ENCODE measurements at regions not wholly inside any gene's neighbourhood (a gene's known extent, or its start where the extent isn't known, plus 50 kb on each side); places are given as distances from the start of the nearest gene placed in this dataset.

GRCh38 chr10:8893102-8893501 is 838.6 kb downstream of the GATA3 start:
- H3K9me3 ChIP-seq = no peaks in the 10 kb centered on the region
- H3K27ac ChIP-seq = no peak overlapping the region
- intact Hi-C loops (cut with DNase I) = no loop called here
- no peak for DNase-seq
- no peak overlapping the region for H3K4me3 ChIP-seq
- TF ChIP-seq EP300 (IDR thresholded peaks at IDR 0.05) (no peak), POLR2A (IDR thresholded peaks at IDR 0.05) (no peak)
- TF ChIP-seq, protein P1, sequence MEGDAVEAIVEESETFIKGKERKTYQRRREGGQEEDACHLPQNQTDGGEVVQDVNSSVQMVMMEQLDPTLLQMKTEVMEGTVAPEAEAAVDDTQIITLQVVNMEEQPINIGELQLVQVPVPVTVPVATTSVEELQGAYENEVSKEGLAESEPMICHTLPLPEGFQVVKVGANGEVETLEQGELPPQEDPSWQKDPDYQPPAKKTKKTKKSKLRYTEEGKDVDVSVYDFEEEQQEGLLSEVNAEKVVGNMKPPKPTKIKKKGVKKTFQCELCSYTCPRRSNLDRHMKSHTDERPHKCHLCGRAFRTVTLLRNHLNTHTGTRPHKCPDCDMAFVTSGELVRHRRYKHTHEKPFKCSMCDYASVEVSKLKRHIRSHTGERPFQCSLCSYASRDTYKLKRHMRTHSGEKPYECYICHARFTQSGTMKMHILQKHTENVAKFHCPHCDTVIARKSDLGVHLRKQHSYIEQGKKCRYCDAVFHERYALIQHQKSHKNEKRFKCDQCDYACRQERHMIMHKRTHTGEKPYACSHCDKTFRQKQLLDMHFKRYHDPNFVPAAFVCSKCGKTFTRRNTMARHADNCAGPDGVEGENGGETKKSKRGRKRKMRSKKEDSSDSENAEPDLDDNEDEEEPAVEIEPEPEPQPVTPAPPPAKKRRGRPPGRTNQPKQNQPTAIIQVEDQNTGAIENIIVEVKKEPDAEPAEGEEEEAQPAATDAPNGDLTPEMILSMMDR (IDR thresholded peaks at IDR 0.05) = no peak
- WGBS, 3 donors = 75 to 79% (median 77%) methylated on average over 3 of the region's 3 CpGs
- no peaks in the 10 kb centered on the region for H3K27me3 ChIP-seq
- H3K4me1 ChIP-seq (ENCODE audit: insufficient read depth) = no peaks in the 10 kb centered on the region
- no peaks in the 10 kb centered on the region for H3K36me3 ChIP-seq

- no peak overlapping the region for H3K4me3 ChIP-seq
- DNase-seq = no peak
- intact Hi-C loops (cut with DNase I) = no loop called here
- no peaks in the 10 kb centered on the region for H3K36me3 ChIP-seq
- no peak overlapping the region for H3K27ac ChIP-seq
- no peak for TF ChIP-seq EP300 (IDR thresholded peaks at IDR 0.05)
- TF ChIP-seq POLR2A (IDR thresholded peaks at IDR 0.05) = no peak
- TF ChIP-seq, protein P1 (IDR thresholded peaks at IDR 0.05) = no peak
- no peaks in the 10 kb centered on the region for H3K4me1 ChIP-seq (ENCODE audit: insufficient read depth)
- H3K9me3 ChIP-seq = no peaks in the 10 kb centered on the region
- no peaks in the 10 kb centered on the region for H3K27me3 ChIP-seq
- 72 to 86% (median 78%) methylated on average over 4 of the region's 4 CpGs for WGBS, 3 donors
Measured at GRCh38 chr10:8894148-8894547, 839.7 kb downstream of the GATA3 start.

GRCh38 chr10:8897769-8898168 is 843.3 kb downstream of the GATA3 start:
- no peaks in the 10 kb centered on the region for H3K4me1 ChIP-seq (ENCODE audit: insufficient read depth)
- no peaks in the 10 kb centered on the region for H3K9me3 ChIP-seq
- no peak overlapping the region for H3K4me3 ChIP-seq
- H3K27ac ChIP-seq = no peak overlapping the region
- WGBS, 3 donors = 77 to 81% (median 80%) methylated on average over 5 of the region's 5 CpGs
- H3K27me3 ChIP-seq = no peaks in the 10 kb centered on the region
- intact Hi-C loops (cut with DNase I) = no loop called here
- TF ChIP-seq, protein P1 (IDR thresholded peaks at IDR 0.05) = no peak
- TF ChIP-seq EP300 (IDR thresholded peaks at IDR 0.05) = no peak
- TF ChIP-seq POLR2A (IDR thresholded peaks at IDR 0.05) = no peak
- no peaks in the 10 kb centered on the region for H3K36me3 ChIP-seq
- no peak for DNase-seq

DNA sequence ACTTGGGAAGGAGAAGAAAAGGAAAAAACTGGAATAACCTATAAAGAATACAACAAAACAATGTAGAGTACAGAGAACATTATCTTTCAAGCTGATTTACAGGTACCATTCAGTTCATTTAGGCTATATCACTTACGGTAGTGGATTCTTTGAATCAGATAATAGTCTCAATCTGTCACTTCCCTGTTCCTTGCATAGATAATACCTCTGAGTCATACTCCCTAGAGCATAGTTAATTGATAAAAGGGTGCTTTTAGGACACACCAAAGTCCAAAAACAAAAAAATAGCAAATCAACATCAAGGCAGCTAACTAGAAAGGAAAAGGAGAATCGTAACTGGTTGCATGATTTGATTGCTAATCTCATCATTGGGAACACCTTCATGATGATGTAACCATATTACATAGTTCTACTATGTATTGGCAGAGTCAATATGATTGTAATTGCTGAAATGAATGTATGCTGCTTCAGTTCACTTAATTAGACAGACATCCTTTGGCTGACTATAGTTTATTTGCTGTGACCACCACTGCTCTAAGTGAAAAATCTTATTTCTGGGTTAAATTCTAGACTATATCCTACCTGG is 844.4 kb downstream of the GATA3 start:
- H3K9me3 ChIP-seq = no peaks in the 10 kb centered on the region
- 57 to 69% (median 63%) methylated on average over 2 of the region's 2 CpGs for WGBS, 3 donors
- DNase-seq = no peak
- intact Hi-C loops (cut with DNase I) = no loop called here
- no peak overlapping the region for H3K27ac ChIP-seq
- H3K27me3 ChIP-seq = no peaks in the 10 kb centered on the region
- H3K4me1 ChIP-seq (ENCODE audit: insufficient read depth) = no peaks in the 10 kb centered on the region
- H3K36me3 ChIP-seq = no peaks in the 10 kb centered on the region
- H3K4me3 ChIP-seq = no peak overlapping the region
- TF ChIP-seq EP300 (IDR thresholded peaks at IDR 0.05) (no peak), POLR2A (IDR thresholded peaks at IDR 0.05) (no peak)
- TF ChIP-seq, protein P1 (IDR thresholded peaks at IDR 0.05) = no peak
